Endothelial cell of umbilical vein (primary cell): ENCODE measurements at regions not wholly inside any gene's neighbourhood (a gene's known extent, or its start where the extent isn't known, plus 50 kb on each side); places are given as distances from the start of the nearest gene placed in this dataset.
"Not testable (repeated sequence)": the region's sequence is repeated elsewhere in the genome, so short reads cannot be mapped to it uniquely, and the experiment has no call there.

Experiments used
- BruUV-seq: library from RNA; stranded (reverse); fragments of 400-500 nt; replicated peaks from 2 replicates; lab custom pipeline; 2021; lab: Mats Ljungman, UMichigan
- CTCF ChIA-PET: fragments of 300-600, 350-600 bp; sonication (Branson Sonifier 250); formaldehyde crosslinking; loops from one replicate; lab custom pipeline; 2021; ENCODE audit warnings: antibody characterized with exemption, inconsistent platforms; lab: Charles Lee
- POLR2A ChIA-PET: fragments of 300-600, 350-600 bp; sonication (Branson Sonifier 250); formaldehyde crosslinking; loops from one replicate; lab custom pipeline; 2021; ENCODE audit warnings: antibody characterized with exemption, inconsistent platforms; lab: Charles Lee
- DNase-seq: peaks from one replicate; pipeline ENCODE4 v3.0.0-alpha.2; 2011; ENCODE audit warnings: low read depth, low spot score
- FAIRE-seq: peaks from 2 replicates; lab custom pipeline; 2011; peaks lifted over from hg19 to GRCh38; lab: Jason Lieb, UNC
- H2AFZ ChIP-seq: 2 replicates; pipeline ENCODE4 v1.6.0; 2012; ENCODE audit warnings: low read depth, low read length, control low read depth, inconsistent platforms
- H3K27ac ChIP-seq: 2 replicates; pipeline ENCODE4 v1.5.1; 2011; ENCODE audit warnings: low read depth, mild to moderate bottlenecking, control low read depth, low read length, moderate library complexity; ENCODE audit not compliant: insufficient read depth
- H3K27me3 ChIP-seq, 2 experiments: 2 replicates each; pipeline versions ENCODE4 v1.6.0 to v1.6.1; 2011; ENCODE audit warnings: low read length in 2 of 2, mixed read lengths in 1 of 2; ENCODE audit not compliant: control insufficient read depth in 2 of 2, insufficient read depth in 2 of 2
- H3K36me3 ChIP-seq, 2 experiments: 2 replicates in 1 of 2; 3 replicates in 1 of 2; pipeline ENCODE4 v1.5.1; 2011; ENCODE audit warnings: low read length in 2 of 2, mild to moderate bottlenecking in 1 of 2, moderate library complexity in 1 of 2; ENCODE audit not compliant: control insufficient read depth in 2 of 2, insufficient read depth in 2 of 2; ENCODE audit errors: extremely low read depth in 1 of 2
- H3K4me1 ChIP-seq: 3 replicates; pipeline ENCODE4 v1.5.1; 2011; ENCODE audit warnings: mild to moderate bottlenecking, low read length; ENCODE audit not compliant: control insufficient read depth, insufficient read depth; ENCODE audit errors: extremely low read depth
- H3K4me2 ChIP-seq: 2 replicates; pipeline ENCODE4 v1.6.1; 2011; ENCODE audit warnings: low read length, control low read depth, mixed read lengths; ENCODE audit not compliant: insufficient read depth
- H3K4me3 ChIP-seq, 3 experiments: fragments of 200-600 bp in 1 of 3; sonication (generic), shearing (Covaris generic) in 1 of 3; replicated peaks in 1 of 3; 2 replicates each; pipeline ENCODE4 v1.5.1; 2011 to 2016; ENCODE audit warnings: control low read depth in 3 of 3, low read length in 3 of 3, mild to moderate bottlenecking in 2 of 3, inconsistent platforms in 1 of 3, low read depth in 1 of 3, moderate library complexity in 1 of 3; ENCODE audit not compliant: insufficient read depth in 1 of 3
- H3K79me2 ChIP-seq: 2 replicates; pipeline ENCODE4 v1.6.0; 2012; ENCODE audit warnings: low read length, inconsistent platforms; ENCODE audit not compliant: control insufficient read depth, insufficient read depth
- H3K9ac ChIP-seq: replicated peaks from 2 replicates; pipeline ENCODE3; 2011; ENCODE audit warnings: low read length, control low read depth; ENCODE audit not compliant: insufficient read depth; ENCODE audit errors: extremely low read depth
- H3K9me1 ChIP-seq: replicated peaks from 3 replicates; pipeline ENCODE4 v1.6.0; 2011; ENCODE audit warnings: mild to moderate bottlenecking, low read length; ENCODE audit not compliant: control insufficient read depth, insufficient read depth; ENCODE audit errors: extremely low read depth
- H3K9me3 ChIP-seq: replicated peaks from 2 replicates; pipeline ENCODE4 v1.5.1; 2012; ENCODE audit warnings: low read length, inconsistent platforms; ENCODE audit not compliant: control insufficient read depth, insufficient read depth
- H4K20me1 ChIP-seq: replicated peaks from 2 replicates; pipeline ENCODE3; 2011; ENCODE audit warnings: mild to moderate bottlenecking, low read length; ENCODE audit not compliant: control insufficient read depth, insufficient read depth; ENCODE audit errors: extremely low read depth
- dilution Hi-C: fragments of 300-500 bp; cut with MboI; formaldehyde crosslinking; loops from one replicate; pipeline ENCODE4 v1.15.0; 2019; ENCODE audit warnings: low sequenced_read_pairs; ENCODE audit not compliant: extremely low pct_ligation_motif_present
- intact Hi-C: fragments of 100-400 bp; cut with micrococcal nuclease; formaldehyde crosslinking; loops from one replicate; pipeline ENCODE4 v1.10.0; 2022

GRCh38 chr21:10363321-10363720 is 158.1 kb upstream of the TPTE start:
- H2AFZ ChIP-seq, dilution Hi-C loops, DNase-seq, H4K20me1 ChIP-seq, H3K4me2 ChIP-seq, H3K4me3 ChIP-seq, H3K79me2 ChIP-seq, H3K9me1 ChIP-seq, intact Hi-C loops, H3K9ac ChIP-seq, H3K4me1 ChIP-seq, H3K27ac ChIP-seq, FAIRE-seq, H3K36me3 ChIP-seq, POLR2A ChIA-PET, H3K27me3 ChIP-seq, BruUV-seq, CTCF ChIA-PET: not testable (repeated sequence)
- peaks cover 26% of the 10 kb centered on the region for H3K9me3 ChIP-seq

GRCh38 chr21:10366210-10366609 is 155.2 kb upstream of the TPTE start:
- DNase-seq, FAIRE-seq, H3K27ac ChIP-seq, H3K27me3 ChIP-seq, CTCF ChIA-PET, H2AFZ ChIP-seq, H3K79me2 ChIP-seq, dilution Hi-C loops, H3K9me1 ChIP-seq, H3K4me1 ChIP-seq, H3K9ac ChIP-seq, H3K4me3 ChIP-seq, H4K20me1 ChIP-seq, POLR2A ChIA-PET, BruUV-seq, H3K4me2 ChIP-seq, intact Hi-C loops, H3K36me3 ChIP-seq: not testable (repeated sequence)
- peaks cover 11% of the 10 kb centered on the region for H3K9me3 ChIP-seq

- H3K9ac ChIP-seq, H4K20me1 ChIP-seq, H3K9me3 ChIP-seq, FAIRE-seq, H3K4me2 ChIP-seq, H3K27ac ChIP-seq, H3K79me2 ChIP-seq, DNase-seq, H2AFZ ChIP-seq, H3K36me3 ChIP-seq, dilution Hi-C loops, H3K9me1 ChIP-seq, BruUV-seq, H3K4me1 ChIP-seq, H3K4me3 ChIP-seq, POLR2A ChIA-PET, intact Hi-C loops, H3K27me3 ChIP-seq, CTCF ChIA-PET: not testable (repeated sequence)
Measured at GRCh38 chr21:10367586-10367985, 153.8 kb upstream of the TPTE start.

- H3K36me3 ChIP-seq, FAIRE-seq, intact Hi-C loops, dilution Hi-C loops, CTCF ChIA-PET, DNase-seq, H3K27ac ChIP-seq, H3K79me2 ChIP-seq, H3K27me3 ChIP-seq, H3K4me1 ChIP-seq, POLR2A ChIA-PET, H2AFZ ChIP-seq, H3K4me3 ChIP-seq, H3K9ac ChIP-seq, H3K9me3 ChIP-seq, H3K9me1 ChIP-seq, H3K4me2 ChIP-seq, H4K20me1 ChIP-seq, BruUV-seq: not testable (repeated sequence)
Measured at GRCh38 chr21:10368323-10368798, 153.0 kb upstream of the TPTE start.
